SK-N-MC (cell line): ENCODE measurements at regions not wholly inside any gene's neighbourhood (a gene's known extent, or its start where the extent isn't known, plus 50 kb on each side); places are given as distances from the start of the nearest gene placed in this dataset.

ENCODE experiments used
- DNase-seq: peaks from one replicate; pipeline ENCODE4 v3.0.0-alpha.2; 2011; ENCODE audit warnings: low read depth, low spot score
- H3K27ac ChIP-seq: fragments of 200-600 bp; sonication (generic); 2 replicates; pipeline ENCODE4 v1.5.1; 2016; ENCODE audit warnings: mixed run types
- H3K36me3 ChIP-seq: fragments of 200-600 bp; sonication (generic); 2 replicates; pipeline ENCODE4 v1.6.1; 2017; ENCODE audit warnings: antibody characterized with exemption, low read length, mixed read lengths; ENCODE audit not compliant: insufficient read depth
- H3K4me3 ChIP-seq: fragments of 200-600 bp; sonication (generic); 2 replicates; pipeline ENCODE4 v1.5.1; 2016
- H3K9ac ChIP-seq: fragments of 200-600 bp; sonication (generic); 2 replicates; pipeline ENCODE4 v1.8.0; 2017; ENCODE audit warnings: mixed run types, mixed read lengths; ENCODE audit not compliant: insufficient read length
- H3K9me3 ChIP-seq: fragments of 200-600 bp; sonication (generic); 2 replicates; pipeline ENCODE4 v1.6.1; 2017; ENCODE audit warnings: low read depth, mild to moderate bottlenecking, antibody characterized with exemption, low read length, moderate library complexity, mixed read lengths
- EZH2 ChIP-seq: fragments of 200-600 bp; sonication (generic); IDR thresholded peaks from one replicate; pipeline ENCODE4 v1.6.1; 2017; ENCODE audit warnings: antibody characterized with exemption
- FOXP2 ChIP-seq: optimal IDR thresholded peaks from 2 replicates; pipeline ENCODE3; 2011; ENCODE audit warnings: mild to moderate bottlenecking, moderate library complexity; ENCODE audit not compliant: insufficient read depth; ENCODE audit errors: extremely low read length, control extremely low read depth
- POLR2AphosphoS5 ChIP-seq: IDR thresholded peaks from 2 replicates; pipeline ENCODE4 v1.6.1; 2012; ENCODE audit warnings: mild to moderate bottlenecking, low read depth, low read length, borderline replicate concordance

DNA sequence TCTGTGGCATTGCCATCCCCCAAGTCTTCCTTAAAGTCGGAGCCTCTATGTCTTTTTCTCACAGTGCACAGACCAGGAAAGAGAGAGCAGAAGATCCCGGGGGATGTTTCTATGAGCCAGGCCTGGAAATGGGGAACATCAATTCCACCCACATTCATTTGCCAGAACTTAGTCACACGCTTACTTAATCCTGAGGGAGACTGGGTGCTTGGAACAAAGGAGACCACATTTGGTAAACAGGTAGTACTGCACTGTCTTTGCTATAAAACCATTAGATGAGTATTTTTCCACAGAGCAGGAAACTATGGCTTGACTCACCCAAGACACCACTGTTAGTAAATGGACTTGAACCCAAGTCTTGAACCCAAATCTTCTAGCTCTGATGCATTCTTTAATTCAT is 60.7 kb upstream of the CTTNBP2NL start:
- Histone ChIP-seq H3K4me3 (no peak overlapping the region), H3K9me3 (no peaks in the 10 kb centered on the region), H3K9ac (no peak overlapping the region), H3K36me3 (no peaks in the 10 kb centered on the region), H3K27ac (no peak overlapping the region)
- no peak for TF ChIP-seq FOXP2
- no peak for TF ChIP-seq EZH2
- no peak for TF ChIP-seq POLR2AphosphoS5
- no peak for DNase-seq

DNA sequence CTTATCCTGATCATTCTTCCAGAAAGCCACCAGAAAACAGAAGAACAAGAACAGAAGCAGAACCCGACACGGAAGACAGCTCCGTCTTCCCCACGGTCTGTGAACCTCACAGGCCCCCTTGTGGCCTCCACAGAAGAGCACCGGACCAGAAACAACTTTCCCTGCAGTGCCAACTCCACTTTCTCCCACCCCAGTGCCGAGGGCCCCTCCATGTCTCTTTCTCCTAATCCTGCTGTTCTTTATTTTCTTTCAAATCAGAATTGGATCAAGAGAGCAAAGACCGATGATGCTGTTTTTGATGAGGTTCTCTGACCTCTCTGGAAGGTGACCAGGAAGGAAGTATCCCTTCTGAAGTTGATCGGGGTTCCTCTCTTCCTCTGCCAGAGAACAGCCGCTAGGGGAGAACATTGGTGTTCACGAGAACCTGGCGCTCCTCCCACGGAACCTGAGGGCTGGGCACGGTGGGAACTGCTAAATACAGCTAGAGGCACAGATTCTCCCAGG is 58.9 kb upstream of the CTTNBP2NL start:
- Histone ChIP-seq H3K36me3 (no peaks in the 10 kb centered on the region), H3K9ac (no peak overlapping the region), H3K27ac (no peak overlapping the region), H3K4me3 (no peak overlapping the region), H3K9me3 (no peaks in the 10 kb centered on the region)
- TF ChIP-seq FOXP2, result no peak
- TF ChIP-seq EZH2, result no peak
- TF ChIP-seq POLR2AphosphoS5, result no peak
- no peak for DNase-seq

DNA sequence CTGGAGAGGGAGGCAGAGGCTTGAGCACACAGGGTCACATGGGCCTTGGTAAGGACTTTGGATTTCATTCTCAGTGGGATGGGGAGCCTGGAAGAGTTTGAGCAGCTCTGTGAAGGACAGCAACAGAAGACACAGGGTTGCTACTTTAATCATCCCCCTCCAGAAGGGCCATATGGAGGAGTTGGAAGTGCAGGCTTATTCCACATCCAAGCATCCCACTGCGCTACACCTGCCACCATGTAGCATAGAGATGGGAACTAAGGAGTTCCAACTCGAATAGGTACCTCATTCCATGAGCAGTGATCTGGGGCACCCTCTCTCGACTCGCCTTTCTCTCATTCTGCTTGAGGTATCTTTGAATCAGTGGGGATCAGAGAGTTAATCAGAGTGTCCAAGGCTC is 54.0 kb upstream of the CTTNBP2NL start:
- H3K36me3 ChIP-seq, result no peaks in the 10 kb centered on the region
- H3K27ac ChIP-seq, result no peak overlapping the region
- DNase-seq, result no peak

DNA sequence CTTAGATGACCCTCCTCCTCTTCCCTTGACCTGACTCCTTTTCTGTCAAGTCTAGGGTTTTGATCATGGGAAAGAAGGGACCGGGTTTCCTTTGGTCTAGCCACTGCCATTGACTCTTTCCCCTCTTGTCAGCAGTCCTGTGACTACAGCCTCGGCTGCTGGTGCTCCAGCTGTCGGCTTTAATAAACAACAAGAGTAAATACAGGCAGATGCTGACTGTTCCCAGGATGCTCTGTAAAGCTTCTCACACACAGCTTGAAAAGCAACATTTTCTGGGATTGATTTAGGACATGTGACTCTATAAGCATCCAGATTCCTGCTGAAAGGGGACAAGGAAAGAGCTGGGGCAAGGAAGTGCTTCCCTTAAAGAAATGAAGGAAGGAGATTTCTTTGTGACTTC is 53.5 kb upstream of the CTTNBP2NL start:
- Histone ChIP-seq H3K9me3 (no peaks in the 10 kb centered on the region), H3K9ac (no peak overlapping the region), H3K4me3 (no peak overlapping the region), H3K27ac (no peak overlapping the region), H3K36me3 (no peaks in the 10 kb centered on the region)
- no peak for DNase-seq
- TF ChIP-seq EZH2, result no peak
- no peak for TF ChIP-seq POLR2AphosphoS5
- no peak for TF ChIP-seq FOXP2

More for the DNA sequence above, 54.0 kb upstream of the CTTNBP2NL start:
- Histone ChIP-seq H3K9me3 (no peaks in the 10 kb centered on the region), H3K4me3 (no peak overlapping the region), H3K9ac (no peak overlapping the region)
- TF ChIP-seq EZH2 (no peak), POLR2AphosphoS5 (no peak), FOXP2 (no peak)

DNA sequence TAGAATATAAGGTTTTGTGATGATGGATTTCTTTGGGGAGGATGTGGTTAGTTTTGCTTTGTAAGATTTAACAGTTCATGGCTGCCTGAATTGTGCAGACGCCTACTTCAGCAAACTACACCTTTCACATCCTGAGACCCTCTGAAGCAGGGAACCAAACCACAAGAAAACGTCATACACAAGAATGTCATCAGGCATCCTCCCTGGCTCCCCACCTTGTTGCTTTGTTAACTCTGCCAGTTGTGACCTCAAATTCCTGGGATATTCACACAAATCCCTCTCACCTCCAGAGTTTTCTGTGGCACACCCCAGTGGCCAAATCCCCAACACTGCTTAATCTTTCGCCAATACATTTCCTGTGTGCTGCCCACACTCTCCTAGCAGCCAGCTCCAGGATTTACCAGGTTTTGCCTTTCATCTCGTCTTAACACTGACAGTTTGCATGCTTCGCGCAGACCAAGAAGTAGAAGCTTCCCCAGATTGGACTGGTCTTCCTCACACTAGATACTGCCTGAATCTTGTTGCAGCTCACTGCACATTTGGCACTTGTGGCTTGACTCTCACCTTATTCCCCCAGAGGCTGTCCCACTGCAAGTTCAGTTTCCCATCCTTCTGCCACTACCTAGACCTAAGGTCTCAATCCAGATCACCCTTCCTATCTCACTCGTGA is 51.1 kb upstream of the CTTNBP2NL start:
- TF ChIP-seq FOXP2 (no peak), POLR2AphosphoS5 (no peak), EZH2 (no peak)
- no peak for DNase-seq
- H3K9ac ChIP-seq, result no peak overlapping the region
- H3K9me3 ChIP-seq, result no peaks in the 10 kb centered on the region
- H3K4me3 ChIP-seq, result no peak overlapping the region
- H3K36me3 ChIP-seq, result no peaks in the 10 kb centered on the region
- no peak overlapping the region for H3K27ac ChIP-seq
